ENCODE measurements at regions not wholly inside any gene's neighbourhood (a gene's known extent, or its start where the extent isn't known, plus 50 kb on each side); places are given as distances from the start of the nearest gene placed in this dataset.

DNA sequence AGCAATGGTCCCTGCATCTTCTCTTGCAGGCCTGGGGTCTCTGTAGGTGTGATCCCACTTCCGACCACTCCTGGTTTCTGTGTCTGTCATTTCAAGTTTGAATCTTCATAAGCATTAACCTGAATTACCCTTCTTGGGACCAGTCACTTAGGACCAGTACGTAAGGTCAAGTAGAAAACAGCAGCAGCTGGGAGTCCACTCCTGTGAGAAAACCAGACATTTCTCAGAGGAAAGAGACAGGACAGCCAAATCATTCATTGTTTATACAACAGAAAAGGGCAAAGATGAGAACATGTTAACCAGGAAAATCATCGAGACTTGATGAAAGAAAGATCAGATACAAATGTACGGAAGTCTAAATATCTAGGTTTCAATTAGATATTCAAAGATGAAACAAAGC is 163.0 kb downstream of the MREG start:
- TF ChIP-seq, protein P1, sequence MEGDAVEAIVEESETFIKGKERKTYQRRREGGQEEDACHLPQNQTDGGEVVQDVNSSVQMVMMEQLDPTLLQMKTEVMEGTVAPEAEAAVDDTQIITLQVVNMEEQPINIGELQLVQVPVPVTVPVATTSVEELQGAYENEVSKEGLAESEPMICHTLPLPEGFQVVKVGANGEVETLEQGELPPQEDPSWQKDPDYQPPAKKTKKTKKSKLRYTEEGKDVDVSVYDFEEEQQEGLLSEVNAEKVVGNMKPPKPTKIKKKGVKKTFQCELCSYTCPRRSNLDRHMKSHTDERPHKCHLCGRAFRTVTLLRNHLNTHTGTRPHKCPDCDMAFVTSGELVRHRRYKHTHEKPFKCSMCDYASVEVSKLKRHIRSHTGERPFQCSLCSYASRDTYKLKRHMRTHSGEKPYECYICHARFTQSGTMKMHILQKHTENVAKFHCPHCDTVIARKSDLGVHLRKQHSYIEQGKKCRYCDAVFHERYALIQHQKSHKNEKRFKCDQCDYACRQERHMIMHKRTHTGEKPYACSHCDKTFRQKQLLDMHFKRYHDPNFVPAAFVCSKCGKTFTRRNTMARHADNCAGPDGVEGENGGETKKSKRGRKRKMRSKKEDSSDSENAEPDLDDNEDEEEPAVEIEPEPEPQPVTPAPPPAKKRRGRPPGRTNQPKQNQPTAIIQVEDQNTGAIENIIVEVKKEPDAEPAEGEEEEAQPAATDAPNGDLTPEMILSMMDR (IDR thresholded peaks at IDR 0.05; ENCODE audit: low read depth, low read length, missing input control): no peak
- TF ChIP-seq, protein P2, sequence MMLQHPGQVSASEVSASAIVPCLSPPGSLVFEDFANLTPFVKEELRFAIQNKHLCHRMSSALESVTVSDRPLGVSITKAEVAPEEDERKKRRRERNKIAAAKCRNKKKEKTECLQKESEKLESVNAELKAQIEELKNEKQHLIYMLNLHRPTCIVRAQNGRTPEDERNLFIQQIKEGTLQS (IDR thresholded peaks at IDR 0.05): no peak
- no peak for TF ChIP-seq RXRA (IDR thresholded peaks at IDR 0.05)
- no peak for TF ChIP-seq RAD21 (IDR thresholded peaks at IDR 0.05)
- no peak for TF ChIP-seq REST (IDR thresholded peaks at IDR 0.05)
- TF ChIP-seq TAF1 (conservative IDR thresholded peaks at IDR 0.05): no peak
- TF ChIP-seq, protein P3, sequence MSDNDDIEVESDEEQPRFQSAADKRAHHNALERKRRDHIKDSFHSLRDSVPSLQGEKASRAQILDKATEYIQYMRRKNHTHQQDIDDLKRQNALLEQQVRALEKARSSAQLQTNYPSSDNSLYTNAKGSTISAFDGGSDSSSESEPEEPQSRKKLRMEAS (IDR thresholded peaks at IDR 0.05): no peak
- TF ChIP-seq JUND (IDR thresholded peaks at IDR 0.05): no peak
- no peak for TF ChIP-seq FOXA1 (IDR thresholded peaks at IDR 0.05)
- no peak for TF ChIP-seq EGR1 (IDR thresholded peaks at IDR 0.05; ENCODE audit: low read depth in 2 of 2)

Measured in liver (tissue), 3 donors.